LNCaP clone FGC (cell line): ENCODE measurements at regions not wholly inside any gene's neighbourhood (a gene's known extent, or its start where the extent isn't known, plus 50 kb on each side); places are given as distances from the start of the nearest gene placed in this dataset.
A peak's percentile ranks its signal among the peaks of the same experiment; 100 is the strongest.
"Not testable (repeated sequence)": the region's sequence is repeated elsewhere in the genome, so short reads cannot be mapped to it uniquely, and the experiment has no call there.

Experiments
- DNase-seq: peaks from one replicate; pipeline ENCODE4 v3.0.0-alpha.2; 2011; ENCODE audit warnings: low read depth
- H3K4me3 ChIP-seq: 2 replicates; pipeline ENCODE4 v1.5.1; 2011; ENCODE audit warnings: mild to moderate bottlenecking, low read depth, low read length, control low read depth
- CTCF ChIP-seq: IDR thresholded peaks from 2 replicates; pipeline ENCODE4 v1.5.1; 2012; ENCODE audit warnings: mild to moderate bottlenecking; ENCODE audit not compliant: control insufficient read depth, insufficient read depth; ENCODE audit errors: extremely low read depth

DNA sequence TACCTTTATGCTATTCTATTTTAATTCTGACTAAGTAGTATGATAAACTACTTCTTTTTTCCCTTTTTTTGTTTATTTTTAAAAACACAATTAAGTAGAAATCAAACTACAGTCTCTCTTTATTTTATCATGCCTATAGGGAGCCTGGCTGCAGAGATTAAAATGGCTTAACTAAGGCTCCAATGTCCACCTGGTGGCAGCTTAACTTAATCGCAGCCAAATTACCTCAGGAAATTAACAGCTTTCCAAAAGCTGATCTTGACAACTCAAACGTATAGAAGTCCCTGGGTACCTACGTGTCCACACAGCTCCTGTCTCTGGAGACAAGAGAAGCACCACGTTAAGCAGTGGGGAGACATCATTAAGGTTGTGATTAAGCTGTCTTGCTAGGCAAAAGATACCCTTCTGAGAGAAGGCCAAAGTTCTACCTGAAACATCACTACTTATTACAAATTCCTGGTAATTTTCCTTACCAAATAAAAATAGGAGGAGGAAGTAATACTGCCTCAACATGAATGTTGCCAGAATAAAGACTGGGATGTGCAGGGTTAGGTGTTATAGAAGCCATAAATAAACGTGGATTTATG is 63.2 kb upstream of the SNX19 start:
- TF ChIP-seq CTCF = peak; percentile 64
- H3K4me3 ChIP-seq = no peak overlapping the region
- DNase-seq = peak; percentile 2

- no peak overlapping the region for H3K4me3 ChIP-seq
- DNase-seq = no peak
- no peak for TF ChIP-seq CTCF
These were observed 64.0 kb upstream of the SNX19 start for GRCh38 chr11:130980071-130980862.

DNA sequence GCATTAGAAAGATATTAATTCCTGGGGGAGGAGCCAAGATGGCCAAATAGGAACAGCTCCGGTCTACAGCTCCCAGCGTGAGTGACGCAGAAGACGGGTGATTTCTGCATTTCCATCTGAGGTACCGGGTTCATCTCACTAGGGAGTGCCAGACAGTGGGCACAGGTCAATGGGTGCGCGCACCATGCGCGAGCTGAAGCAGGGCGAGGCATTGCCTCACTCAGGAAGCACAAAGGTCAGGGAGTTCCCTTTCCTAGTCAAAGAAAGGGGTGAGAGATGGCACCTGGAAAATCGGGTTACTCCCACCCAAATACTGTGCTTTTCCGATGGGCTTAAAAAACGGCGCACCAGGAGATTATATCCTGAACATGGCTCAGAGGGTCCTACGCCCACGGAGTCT is 68.0 kb upstream of the SNX19 start:
- not testable (repeated sequence) for H3K4me3 ChIP-seq, DNase-seq

- no peak for DNase-seq
- TF ChIP-seq CTCF = no peak
- no peak overlapping the region for H3K4me3 ChIP-seq
These were observed 76.5 kb upstream of the SNX19 start for GRCh38 chr11:130992788-130993187.

GRCh38 chr11:130994043-130994442 is 77.8 kb upstream of the SNX19 start:
- no peak for TF ChIP-seq CTCF
- DNase-seq = no peak

DNA sequence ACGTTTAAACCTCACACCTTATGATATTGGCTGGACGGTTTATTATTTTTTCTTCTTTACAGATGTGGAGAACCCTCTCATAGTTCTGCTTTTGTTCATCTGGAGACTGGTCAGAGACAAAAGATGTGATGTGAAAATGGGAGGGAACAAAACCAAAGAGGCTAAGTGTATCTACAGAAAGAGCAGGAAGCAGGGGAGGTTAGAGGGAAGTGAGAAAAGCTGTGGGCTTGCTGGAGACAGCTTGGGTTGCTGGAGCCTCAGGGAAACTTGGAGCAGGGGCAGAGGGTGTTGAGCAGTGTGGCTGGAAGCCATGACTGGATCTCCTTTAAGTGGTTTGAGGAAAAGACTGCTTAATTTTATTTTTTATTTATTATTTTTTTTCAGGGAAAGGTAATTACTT is 79.0 kb upstream of the SNX19 start:
- no peak for TF ChIP-seq CTCF
- H3K4me3 ChIP-seq = no peak overlapping the region
- DNase-seq = no peak

More at GRCh38 chr11:130994043-130994442, 77.8 kb upstream of the SNX19 start:
- H3K4me3 ChIP-seq = no peak overlapping the region

- H3K4me3 ChIP-seq = no peak overlapping the region
- TF ChIP-seq CTCF = no peak
- DNase-seq = no peak
These were observed 81.0 kb upstream of the SNX19 start for GRCh38 chr11:130997278-130997677.
